Mucosa of descending colon (tissue), 3 donors: ENCODE measurements at regions not wholly inside any gene's neighbourhood (a gene's known extent, or its start where the extent isn't known, plus 50 kb on each side); places are given as distances from the start of the nearest gene placed in this dataset.

Experiments used
- ATAC-seq: fragments of 200-7000 bp; cut with Tn5 transposase; one replicate; pipeline ENCODE4 v1.9.1; 2020; ENCODE audit warnings: mild to moderate bottlenecking, moderate library complexity
- DNase-seq, 3 donors: peaks; one replicate each; pipeline ENCODE4 v3.0.0-alpha.2; 2020
- H3K36me3 ChIP-seq: fragments of 200-600 bp; one replicate; pipeline ENCODE4 v1.8.0; 2021; ENCODE audit warnings: low read depth, mild to moderate bottlenecking
- H3K4me1 ChIP-seq: fragments of 200-600 bp; one replicate; pipeline ENCODE4 v1.8.0; 2021; ENCODE audit warnings: low read depth, mild to moderate bottlenecking
- H3K4me3 ChIP-seq: fragments of 200-600 bp; one replicate; pipeline ENCODE4 v1.8.0; 2021; ENCODE audit warnings: mild to moderate bottlenecking
- H3K9me3 ChIP-seq: fragments of 200-600 bp; one replicate; pipeline ENCODE4 v1.8.0; 2021; ENCODE audit warnings: mild to moderate bottlenecking
- intact Hi-C, 2 donors: fragments of 100-400 bp; cut with DNase I in 1 of 2; cut with micrococcal nuclease in 1 of 2; formaldehyde crosslinking; loops; one replicate each; pipeline versions ENCODE4 v1.11.0 to v1.11.1; 2022; cut with DNase I, micrococcal nuclease
- TF ChIP-seq, protein P1 (sequence below): fragments of 200-600 bp; IDR thresholded peaks from one replicate; pipeline ENCODE4 v1.8.0; 2022; ENCODE audit warnings: antibody characterized with exemption, mild to moderate bottlenecking
- donor health status: DM: no; HTN: no; CAD: no; lungs with moderate emphysema.
- donor health status: DM: no; HTN: no; CAD: no.
- donor health status: DM: no; HTN: yes; CAD: no.

DNA sequence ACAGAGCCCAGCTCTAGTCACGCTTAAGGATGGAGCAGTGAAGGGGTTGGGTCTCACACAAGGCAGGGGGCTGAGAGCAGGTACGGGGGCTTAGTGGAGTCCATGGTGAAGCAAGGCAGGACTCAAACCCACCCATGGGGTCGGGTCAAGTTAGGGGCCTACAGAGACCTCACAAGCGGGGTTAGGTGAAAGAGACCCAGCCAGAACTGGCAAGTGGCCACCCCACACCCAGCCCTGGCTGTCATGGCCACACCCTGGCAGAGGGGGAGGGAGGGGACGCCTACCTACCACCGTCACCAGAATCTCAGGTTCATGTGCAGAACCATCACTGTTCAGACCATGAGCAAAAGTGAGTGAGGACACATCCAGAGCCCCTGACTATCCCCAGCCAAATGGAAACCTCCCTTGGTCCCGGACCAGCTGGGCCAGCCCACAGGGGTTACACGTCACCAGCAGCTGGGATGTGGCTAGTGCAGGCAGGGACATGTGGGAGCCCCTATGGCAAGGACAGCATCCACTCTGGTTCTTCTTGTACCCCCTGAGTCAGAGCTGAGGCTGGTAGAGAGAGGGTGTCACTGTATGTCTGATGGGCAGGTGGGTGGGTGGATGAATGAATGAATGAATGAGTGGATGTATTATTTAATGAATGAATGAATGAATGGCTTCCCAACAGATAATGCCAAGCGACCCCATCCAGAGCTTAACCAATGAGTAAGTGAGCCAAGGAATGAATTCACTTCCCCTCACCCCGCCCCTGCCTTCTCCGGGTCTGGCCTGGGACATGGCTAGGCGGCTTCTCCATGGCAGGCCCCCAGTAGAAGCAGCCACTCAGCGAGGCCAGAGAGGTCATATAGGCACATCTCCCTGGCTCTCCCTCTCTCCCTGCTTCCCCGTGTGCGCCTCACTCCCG is 681.6 kb downstream of the TBC1D22A start:
- intact Hi-C loops, result no loop called here
- Histone ChIP-seq H3K36me3 (no peaks in the 10 kb centered on the region), H3K9me3 (no peaks in the 10 kb centered on the region), H3K4me3 (no peak overlapping the region), H3K4me1 (no peaks in the 10 kb centered on the region)
- ATAC-seq, result no peak
- no peak for DNase-seq
- TF ChIP-seq, protein P1, sequence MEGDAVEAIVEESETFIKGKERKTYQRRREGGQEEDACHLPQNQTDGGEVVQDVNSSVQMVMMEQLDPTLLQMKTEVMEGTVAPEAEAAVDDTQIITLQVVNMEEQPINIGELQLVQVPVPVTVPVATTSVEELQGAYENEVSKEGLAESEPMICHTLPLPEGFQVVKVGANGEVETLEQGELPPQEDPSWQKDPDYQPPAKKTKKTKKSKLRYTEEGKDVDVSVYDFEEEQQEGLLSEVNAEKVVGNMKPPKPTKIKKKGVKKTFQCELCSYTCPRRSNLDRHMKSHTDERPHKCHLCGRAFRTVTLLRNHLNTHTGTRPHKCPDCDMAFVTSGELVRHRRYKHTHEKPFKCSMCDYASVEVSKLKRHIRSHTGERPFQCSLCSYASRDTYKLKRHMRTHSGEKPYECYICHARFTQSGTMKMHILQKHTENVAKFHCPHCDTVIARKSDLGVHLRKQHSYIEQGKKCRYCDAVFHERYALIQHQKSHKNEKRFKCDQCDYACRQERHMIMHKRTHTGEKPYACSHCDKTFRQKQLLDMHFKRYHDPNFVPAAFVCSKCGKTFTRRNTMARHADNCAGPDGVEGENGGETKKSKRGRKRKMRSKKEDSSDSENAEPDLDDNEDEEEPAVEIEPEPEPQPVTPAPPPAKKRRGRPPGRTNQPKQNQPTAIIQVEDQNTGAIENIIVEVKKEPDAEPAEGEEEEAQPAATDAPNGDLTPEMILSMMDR, result no peak

DNA sequence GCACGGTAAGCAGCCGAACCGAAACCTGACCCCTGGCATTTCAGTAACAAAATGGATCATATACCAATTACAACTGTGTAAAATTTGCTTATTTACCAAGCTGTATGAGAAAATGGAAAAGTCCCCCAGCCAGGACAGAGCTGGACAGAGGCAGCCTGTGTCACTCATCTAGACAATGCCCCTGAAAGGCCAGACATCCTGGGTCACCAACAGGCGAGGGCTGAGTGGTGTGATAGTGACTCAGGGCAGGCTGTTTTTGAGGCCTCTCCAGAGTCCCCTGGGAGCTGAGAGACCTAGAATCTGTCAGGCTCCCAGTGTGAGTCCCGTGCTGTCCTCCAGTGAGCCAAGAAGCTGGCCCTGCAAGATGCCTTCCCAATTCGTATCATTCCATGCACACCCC is 680.4 kb downstream of the TBC1D22A start:
- TF ChIP-seq, protein P1, result no peak
- H3K4me3 ChIP-seq, result no peak overlapping the region
- H3K36me3 ChIP-seq, result no peaks in the 10 kb centered on the region
- no peaks in the 10 kb centered on the region for H3K9me3 ChIP-seq
- intact Hi-C loops, result no loop called here
- DNase-seq (no peak), ATAC-seq (no peak)
- H3K4me1 ChIP-seq, result no peaks in the 10 kb centered on the region

DNA sequence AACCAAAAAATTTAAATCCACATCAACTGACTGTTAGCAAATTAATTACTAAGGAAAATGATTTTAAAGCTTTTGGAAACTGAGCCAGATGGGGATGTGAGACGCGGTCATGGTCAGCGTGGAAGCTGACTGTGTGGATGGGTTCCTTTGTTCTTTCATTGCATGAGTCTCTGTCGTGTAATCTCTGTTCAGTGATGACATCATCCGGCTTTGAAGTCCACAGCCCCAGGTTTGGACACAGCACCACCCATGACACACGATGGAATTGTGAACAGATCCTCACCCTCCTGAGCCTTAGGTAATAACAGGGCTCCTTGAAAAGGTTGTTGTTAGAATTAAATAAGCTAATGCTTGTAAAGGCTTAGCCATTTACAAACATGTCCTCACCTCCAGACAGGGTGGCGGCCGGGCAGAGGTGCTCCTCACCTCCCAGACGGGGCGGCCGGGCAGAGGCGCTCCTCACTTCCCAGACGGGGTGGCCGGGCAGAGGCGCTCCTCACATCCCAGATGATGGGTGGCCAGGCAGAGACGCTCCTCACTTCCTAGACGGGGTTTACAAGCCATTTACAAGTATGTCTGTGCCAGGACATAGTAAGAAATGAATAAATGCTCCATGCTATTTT is 677.3 kb downstream of the TBC1D22A start:
- Histone ChIP-seq H3K9me3 (no peaks in the 10 kb centered on the region), H3K36me3 (no peaks in the 10 kb centered on the region), H3K4me1 (no peaks in the 10 kb centered on the region), H3K4me3 (no peak overlapping the region)
- TF ChIP-seq, protein P1, result no peak
- intact Hi-C loops, result no loop called here
- DNase-seq, result no peak
- no peak for ATAC-seq

DNA sequence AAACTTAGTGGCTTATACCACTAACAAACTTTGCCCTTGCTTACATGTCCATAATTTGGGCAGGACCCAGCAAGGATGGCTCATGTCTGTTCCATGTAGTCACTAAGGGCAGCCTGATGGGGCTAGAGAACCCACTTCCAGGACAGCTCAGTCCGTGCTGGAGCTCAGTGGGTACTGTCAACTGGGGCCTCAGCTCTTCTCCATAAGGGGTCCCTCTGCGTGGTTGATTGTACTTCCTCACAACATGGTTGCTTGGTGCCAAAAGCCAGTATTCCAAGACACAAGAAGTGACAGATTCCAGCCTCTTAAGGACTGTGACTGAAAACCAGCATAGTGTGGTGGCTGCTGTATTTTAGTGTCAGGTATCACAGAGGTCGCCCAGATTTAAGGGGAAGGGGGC is 675.2 kb downstream of the TBC1D22A start:
- Histone ChIP-seq H3K4me3 (no peak overlapping the region), H3K4me1 (no peaks in the 10 kb centered on the region), H3K9me3 (no peaks in the 10 kb centered on the region), H3K36me3 (no peaks in the 10 kb centered on the region)
- intact Hi-C loops, result no loop called here
- TF ChIP-seq, protein P1, result no peak
- DNase-seq, result no peak
- ATAC-seq, result no peak

DNA sequence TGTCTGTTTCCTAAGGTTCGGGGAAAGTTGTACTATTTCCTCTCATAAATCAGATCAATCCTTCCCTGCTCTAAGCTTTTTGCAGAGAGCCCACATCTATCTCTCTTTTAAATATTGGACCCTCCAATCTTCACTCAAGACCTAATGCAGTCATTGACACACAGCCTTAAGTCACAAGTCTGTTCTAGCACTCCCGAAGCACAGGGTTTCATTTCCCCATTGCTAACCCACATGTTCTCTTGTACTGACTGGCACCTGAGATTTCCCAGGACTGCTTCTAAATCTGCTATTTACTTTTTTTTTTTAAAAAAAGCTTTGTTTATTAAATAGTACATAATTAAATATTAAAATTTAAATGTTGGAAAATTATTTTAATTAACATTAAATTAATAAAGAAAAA is 674.7 kb downstream of the TBC1D22A start:
- no peaks in the 10 kb centered on the region for H3K36me3 ChIP-seq
- no peaks in the 10 kb centered on the region for H3K9me3 ChIP-seq
- intact Hi-C loops, result no loop called here
- no peak overlapping the region for H3K4me3 ChIP-seq
- H3K4me1 ChIP-seq, result no peaks in the 10 kb centered on the region
- TF ChIP-seq, protein P1, result no peak
- no peak for DNase-seq
- no peak for ATAC-seq
